Gastroesophageal sphincter (tissue), 4 donors: ENCODE measurements at regions not wholly inside any gene's neighbourhood (a gene's known extent, or its start where the extent isn't known, plus 50 kb on each side); places are given as distances from the start of the nearest gene placed in this dataset.

Experiments used
- ATAC-seq: fragments of 150-250 bp; one replicate; pipeline ENCODE4 v1.9.1; 2016; ENCODE audit warnings: mild to moderate bottlenecking, moderate library complexity
- H3K27ac ChIP-seq, 4 donors: fragments of 200-600 bp; sonication (generic) in 3 of 4; 1 replicate in 3 of 4; 2 replicates in 1 of 4; pipeline ENCODE4 v1.5.1; 2016 to 2019
- H3K27me3 ChIP-seq: fragments of 200-600 bp; sonication (generic); one replicate; pipeline ENCODE4 v1.5.1; 2019
- H3K36me3 ChIP-seq, 2 donors: fragments of 200-600 bp; sonication (generic); one replicate each; pipeline ENCODE4 v1.5.1; 2019; ENCODE audit warnings: control low read depth in 1 of 2
- H3K4me1 ChIP-seq, 3 donors: fragments of 200-600 bp; sonication (generic); 1 replicate in 2 of 3; 2 replicates in 1 of 3; pipeline ENCODE4 v1.5.1; 2016 to 2019; ENCODE audit warnings: control low read depth in 2 of 3
- H3K4me3 ChIP-seq, 2 donors: fragments of 200-600 bp; sonication (generic); one replicate each; pipeline ENCODE4 v1.5.1; 2019; ENCODE audit warnings: mild to moderate bottlenecking in 1 of 2, moderate library complexity in 1 of 2
- H3K9me3 ChIP-seq, 3 donors: fragments of 200-600 bp; sonication (generic); one replicate each; pipeline ENCODE4 v1.5.1; 2017 to 2019; ENCODE audit warnings: control low read depth in 2 of 3
- EP300 ChIP-seq: sonication (generic); formaldehyde crosslinking; IDR thresholded peaks from one replicate; pipeline ENCODE4 v1.6.1; 2017; ENCODE audit warnings: antibody characterized with exemption, mild to moderate bottlenecking
- POLR2A ChIP-seq, 2 donors: fragments of 450-650 bp; IDR thresholded peaks; one replicate each; pipeline ENCODE4 v1.6.1; 2017; ENCODE audit warnings: antibody characterized with exemption in 2 of 2, mild to moderate bottlenecking in 2 of 2, moderate library complexity in 1 of 2
- POLR2AphosphoS5 ChIP-seq: sonication (generic); formaldehyde crosslinking; IDR thresholded peaks from one replicate; pipeline ENCODE4 v1.6.1; 2017; ENCODE audit warnings: antibody characterized with exemption
- WGBS, 2 donors: methylation state at CpG; one replicate each; pipeline ENCODE4 v1.1.5; 2018; ENCODE audit warnings: low coverage in 1 of 2; 5-methylcytosine and 5-hydroxymethylcytosine counted together
- TF ChIP-seq, protein P1 (sequence below), 4 experiments: fragments of 200-600 bp in 2 of 4; fragments of 450-650 bp in 2 of 4; sonication (generic) in 1 of 4; IDR thresholded peaks; one replicate each; pipeline ENCODE4 v1.5.1; 2017 to 2019; ENCODE audit warnings: antibody characterized with exemption in 4 of 4, mild to moderate bottlenecking in 2 of 4, moderate library complexity in 2 of 4

DNA sequence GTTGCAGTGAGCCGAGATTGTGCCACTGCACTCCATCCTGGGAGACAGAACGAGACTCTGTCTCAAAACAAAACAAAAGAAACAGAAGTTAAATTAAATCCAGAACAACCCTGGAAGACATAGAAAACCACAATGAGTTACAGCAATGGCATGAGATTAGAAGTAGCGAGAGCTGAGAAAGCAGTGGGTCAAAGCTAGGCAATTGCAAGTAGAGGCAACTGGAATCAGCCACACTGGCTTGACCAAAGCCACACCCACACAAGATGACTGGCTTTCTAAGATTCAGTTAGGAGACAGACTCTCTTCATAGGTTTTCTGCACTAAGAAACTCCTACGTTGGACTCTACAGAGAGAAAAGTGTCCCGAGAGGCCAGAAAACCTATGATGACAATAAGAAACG lies 443.0 kb downstream of the GPM6A start:
- WGBS, 2 donors = 61 to 82% methylated on average over 2 to 6 of the region's 6 CpGs
- no peaks in the 10 kb centered on the region for H3K27me3 ChIP-seq

DNA sequence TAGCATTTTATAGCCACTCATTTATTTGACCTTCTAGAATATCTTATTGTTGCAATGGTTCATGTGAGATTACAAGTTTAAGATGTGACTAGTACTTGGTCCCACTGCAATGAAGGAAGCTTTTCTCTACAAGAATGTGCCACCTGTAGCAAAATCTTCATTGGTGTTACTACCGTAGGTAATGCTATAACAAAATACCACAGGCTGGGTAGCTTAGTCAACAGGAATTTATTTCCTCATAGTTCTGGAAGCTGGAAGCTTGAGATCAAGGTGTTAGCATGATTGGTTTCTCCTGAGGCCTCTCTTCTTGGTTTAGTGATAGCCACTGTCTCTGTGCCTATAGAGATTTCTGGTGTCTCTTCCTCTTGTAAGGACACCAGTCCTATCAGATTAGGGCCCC lies 441.0 kb downstream of the GPM6A start:
- Histone ChIP-seq H3K27me3 (no peaks in the 10 kb centered on the region), H3K36me3 (no peaks in the 10 kb centered on the region), H3K4me1 (no peaks in the 10 kb centered on the region), H3K4me3 (no peak overlapping the region), H3K27ac (no peak overlapping the region), H3K9me3 (no peaks in the 10 kb centered on the region)
- no peak for ATAC-seq
- WGBS, 2 donors = 50 to 80% methylated on average over 1 of the region's 1 CpG
- no peak for TF ChIP-seq EP300
- TF ChIP-seq POLR2AphosphoS5 = no peak
- no peak for TF ChIP-seq POLR2A (IDR thresholded peaks at IDR 0.05)
- TF ChIP-seq, protein P1, sequence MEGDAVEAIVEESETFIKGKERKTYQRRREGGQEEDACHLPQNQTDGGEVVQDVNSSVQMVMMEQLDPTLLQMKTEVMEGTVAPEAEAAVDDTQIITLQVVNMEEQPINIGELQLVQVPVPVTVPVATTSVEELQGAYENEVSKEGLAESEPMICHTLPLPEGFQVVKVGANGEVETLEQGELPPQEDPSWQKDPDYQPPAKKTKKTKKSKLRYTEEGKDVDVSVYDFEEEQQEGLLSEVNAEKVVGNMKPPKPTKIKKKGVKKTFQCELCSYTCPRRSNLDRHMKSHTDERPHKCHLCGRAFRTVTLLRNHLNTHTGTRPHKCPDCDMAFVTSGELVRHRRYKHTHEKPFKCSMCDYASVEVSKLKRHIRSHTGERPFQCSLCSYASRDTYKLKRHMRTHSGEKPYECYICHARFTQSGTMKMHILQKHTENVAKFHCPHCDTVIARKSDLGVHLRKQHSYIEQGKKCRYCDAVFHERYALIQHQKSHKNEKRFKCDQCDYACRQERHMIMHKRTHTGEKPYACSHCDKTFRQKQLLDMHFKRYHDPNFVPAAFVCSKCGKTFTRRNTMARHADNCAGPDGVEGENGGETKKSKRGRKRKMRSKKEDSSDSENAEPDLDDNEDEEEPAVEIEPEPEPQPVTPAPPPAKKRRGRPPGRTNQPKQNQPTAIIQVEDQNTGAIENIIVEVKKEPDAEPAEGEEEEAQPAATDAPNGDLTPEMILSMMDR (IDR thresholded peaks at IDR 0.05) = no peak

More for the DNA sequence above, 443.0 kb downstream of the GPM6A start:
- no peaks in the 10 kb centered on the region for H3K4me1 ChIP-seq
- no peak overlapping the region for H3K27ac ChIP-seq
- H3K36me3 ChIP-seq = no peaks in the 10 kb centered on the region
- TF ChIP-seq POLR2A (IDR thresholded peaks at IDR 0.05) = no peak
- TF ChIP-seq, protein P1 (IDR thresholded peaks at IDR 0.05) = no peak
- no peak for TF ChIP-seq POLR2AphosphoS5
- no peak for TF ChIP-seq EP300
- no peak for ATAC-seq
- H3K9me3 ChIP-seq = no peaks in the 10 kb centered on the region
- no peak overlapping the region for H3K4me3 ChIP-seq

GRCh38 chr4:175373031-175373430 lies 439.0 kb downstream of the GPM6A start:
- ATAC-seq = no peak
- no peaks in the 10 kb centered on the region for H3K27me3 ChIP-seq
- H3K4me1 ChIP-seq = no peaks in the 10 kb centered on the region
- H3K9me3 ChIP-seq = no peaks in the 10 kb centered on the region
- TF ChIP-seq POLR2AphosphoS5 (no peak), POLR2A (IDR thresholded peaks at IDR 0.05) (no peak), EP300 (no peak)
- TF ChIP-seq, protein P1 (IDR thresholded peaks at IDR 0.05) = no peak
- H3K36me3 ChIP-seq = no peaks in the 10 kb centered on the region
- H3K27ac ChIP-seq = no peak overlapping the region
- H3K4me3 ChIP-seq = no peak overlapping the region

- Histone ChIP-seq H3K27ac (no peak overlapping the region), H3K36me3 (no peaks in the 10 kb centered on the region), H3K4me1 (no peaks in the 10 kb centered on the region), H3K4me3 (no peak overlapping the region), H3K9me3 (no peaks in the 10 kb centered on the region), H3K27me3 (no peaks in the 10 kb centered on the region)
- TF ChIP-seq, protein P1 (IDR thresholded peaks at IDR 0.05) = no peak
- TF ChIP-seq POLR2A (IDR thresholded peaks at IDR 0.05) = no peak
- no peak for ATAC-seq
- WGBS, 2 donors = 68 to 69% methylated on average over 3 of the region's 3 CpGs
Observed at GRCh38 chr4:175374459-175374858, 437.6 kb downstream of the GPM6A start.

- ATAC-seq = no peak
- no peak overlapping the region for H3K27ac ChIP-seq
- H3K27me3 ChIP-seq = no peaks in the 10 kb centered on the region
- TF ChIP-seq POLR2AphosphoS5 = no peak
- TF ChIP-seq, protein P1 (IDR thresholded peaks at IDR 0.05) = no peak
- TF ChIP-seq EP300 = no peak
- TF ChIP-seq POLR2A (IDR thresholded peaks at IDR 0.05) = no peak
- no peaks in the 10 kb centered on the region for H3K9me3 ChIP-seq
- H3K36me3 ChIP-seq = no peaks in the 10 kb centered on the region
- no peak overlapping the region for H3K4me3 ChIP-seq
- WGBS, 2 donors = 72 to 98% methylated on average over 4 to 7 of the region's 8 CpGs
- H3K4me1 ChIP-seq = no peaks in the 10 kb centered on the region
Observed at GRCh38 chr4:175376287-175376977, 435.6 kb downstream of the GPM6A start.
